ENCODE measurements at regions not wholly inside any gene's neighbourhood (a gene's known extent, or its start where the extent isn't known, plus 50 kb on each side); places are given as distances from the start of the nearest gene placed in this dataset.

DNA sequence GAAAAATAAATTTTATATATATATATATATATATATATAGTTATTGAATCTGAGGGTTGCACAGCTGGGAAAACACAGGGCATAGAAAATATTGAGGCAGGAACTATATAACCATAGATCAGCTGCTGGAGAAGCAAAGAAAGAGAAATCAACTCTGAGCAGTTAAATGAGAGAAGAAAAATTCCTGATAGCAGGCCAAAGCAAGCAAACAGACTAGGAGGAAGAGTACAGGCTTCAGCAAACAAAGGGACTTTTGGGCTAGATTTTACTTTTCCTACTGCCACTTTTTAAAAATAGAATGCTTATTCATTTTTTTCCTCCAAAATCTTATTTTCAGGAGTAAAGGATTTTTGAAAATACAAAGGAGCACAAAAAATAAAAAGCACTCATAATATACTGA, 216.0 kb upstream of the PRKD1 start:
- TF ChIP-seq, protein P1, sequence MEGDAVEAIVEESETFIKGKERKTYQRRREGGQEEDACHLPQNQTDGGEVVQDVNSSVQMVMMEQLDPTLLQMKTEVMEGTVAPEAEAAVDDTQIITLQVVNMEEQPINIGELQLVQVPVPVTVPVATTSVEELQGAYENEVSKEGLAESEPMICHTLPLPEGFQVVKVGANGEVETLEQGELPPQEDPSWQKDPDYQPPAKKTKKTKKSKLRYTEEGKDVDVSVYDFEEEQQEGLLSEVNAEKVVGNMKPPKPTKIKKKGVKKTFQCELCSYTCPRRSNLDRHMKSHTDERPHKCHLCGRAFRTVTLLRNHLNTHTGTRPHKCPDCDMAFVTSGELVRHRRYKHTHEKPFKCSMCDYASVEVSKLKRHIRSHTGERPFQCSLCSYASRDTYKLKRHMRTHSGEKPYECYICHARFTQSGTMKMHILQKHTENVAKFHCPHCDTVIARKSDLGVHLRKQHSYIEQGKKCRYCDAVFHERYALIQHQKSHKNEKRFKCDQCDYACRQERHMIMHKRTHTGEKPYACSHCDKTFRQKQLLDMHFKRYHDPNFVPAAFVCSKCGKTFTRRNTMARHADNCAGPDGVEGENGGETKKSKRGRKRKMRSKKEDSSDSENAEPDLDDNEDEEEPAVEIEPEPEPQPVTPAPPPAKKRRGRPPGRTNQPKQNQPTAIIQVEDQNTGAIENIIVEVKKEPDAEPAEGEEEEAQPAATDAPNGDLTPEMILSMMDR (IDR thresholded peaks at IDR 0.05) = no peak
- TF ChIP-seq POLR2A (IDR thresholded peaks at IDR 0.05) (no peak), EP300 (IDR thresholded peaks at IDR 0.05) (no peak)

All from stomach (tissue), 4 donors.